ENCODE measurements at regions not wholly inside any gene's neighbourhood (a gene's known extent, or its start where the extent isn't known, plus 50 kb on each side); places are given as distances from the start of the nearest gene placed in this dataset.

DNA sequence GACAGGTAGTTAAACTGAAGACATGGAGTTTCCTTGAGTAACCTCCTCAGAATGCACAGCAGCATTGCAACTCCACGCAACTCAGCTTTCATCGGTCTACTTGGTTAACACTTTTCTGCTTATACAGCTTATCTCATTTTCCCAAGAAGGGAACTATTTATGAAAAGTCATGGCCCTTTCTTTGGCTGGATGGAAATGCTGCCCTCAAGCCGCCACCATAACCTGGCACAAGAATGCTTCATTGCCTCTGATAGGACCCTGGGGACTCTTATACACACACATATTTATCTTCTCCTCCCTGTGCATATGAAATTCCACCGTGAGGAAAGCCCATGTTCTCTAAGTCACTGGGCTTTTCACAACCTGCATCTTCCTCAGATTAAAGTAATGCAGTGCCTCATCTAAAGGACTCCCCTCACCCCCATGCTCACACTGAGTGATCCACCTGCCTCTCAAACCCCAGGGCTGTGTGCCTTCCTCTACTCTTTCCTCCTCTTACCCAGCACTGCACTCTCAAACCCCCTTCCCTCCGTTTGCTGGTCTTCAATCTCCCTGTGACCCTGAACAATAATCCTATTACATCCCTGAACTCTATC, 192.0 kb upstream of the HNRNPA3 start:
- H3K36me3 Mint-ChIP-seq: peaks cover 0 to 9% (median 0%) of the 10 kb centered on the region in 3 donors
- Histone ChIP-seq H3K36me3 (ENCODE audit: insufficient read depth, low read length) (no peaks in the 10 kb centered on the region), H3K9me3 (ENCODE audit: low read length) (no peaks in the 10 kb centered on the region), H3K4me1 (ENCODE audit: insufficient read depth, low read length) (no peaks in the 10 kb centered on the region), H3K4me3 (ENCODE audit: low read length) (no peak overlapping the region), H3K27me3 (ENCODE audit: insufficient read depth, low read length, poor library complexity, severe bottlenecking) (no peaks in the 10 kb centered on the region), H3K27ac (ENCODE audit: low read depth, low read length) (no peak overlapping the region)
- ChIA-PET POLR2A (no interaction called here), CTCF (no interaction called here)
- peaks cover 0 to 5% (median 0%) of the 10 kb centered on the region in 5 donors for H3K9me3 Mint-ChIP-seq
- no peak overlapping the region for H3K4me3 Mint-ChIP-seq
- H3K27ac Mint-ChIP-seq: no peak overlapping the region
- peaks cover 0 to 5% (median 0%) of the 10 kb centered on the region in 3 donors for H3K4me1 Mint-ChIP-seq
- peaks cover 0 to 2% of the 10 kb centered on the region in 2 donors for H3K27me3 Mint-ChIP-seq
- no peak for DNase-seq

DNA sequence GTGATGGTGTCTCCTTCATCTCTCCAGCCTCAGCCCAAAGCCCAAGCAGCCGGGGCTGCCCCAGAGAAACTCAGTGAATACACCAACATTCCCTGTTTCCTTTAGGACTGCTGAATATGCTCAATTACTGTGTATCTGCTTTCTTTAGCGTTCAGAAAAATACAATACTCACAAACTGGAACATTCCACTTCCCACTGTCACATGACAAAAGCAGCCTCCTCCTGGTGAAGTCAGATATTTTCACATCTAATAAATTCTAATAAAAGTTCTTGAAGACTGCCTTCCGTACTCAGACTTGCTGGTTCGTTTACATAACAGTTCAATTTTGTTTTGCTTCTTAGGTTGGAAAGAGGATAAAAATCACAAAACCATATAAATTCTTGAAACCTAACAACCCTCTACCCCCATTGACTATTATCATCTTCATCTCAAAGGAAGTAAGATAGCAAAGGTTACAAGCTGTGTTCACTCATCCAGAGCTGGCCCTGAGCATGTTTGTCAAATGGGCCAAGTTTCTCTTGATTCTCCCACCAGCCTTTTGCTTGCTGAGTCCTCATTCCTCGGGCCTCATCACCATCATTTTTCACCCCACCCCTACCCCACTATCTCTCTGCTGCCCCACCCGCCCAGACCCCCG, 190.8 kb upstream of the HNRNPA3 start:
- DNase-seq: no peak
- no peak overlapping the region for H3K4me3 Mint-ChIP-seq
- Histone ChIP-seq H3K9me3 (ENCODE audit: low read length) (no peaks in the 10 kb centered on the region), H3K4me1 (ENCODE audit: insufficient read depth, low read length) (no peaks in the 10 kb centered on the region), H3K36me3 (ENCODE audit: insufficient read depth, low read length) (no peaks in the 10 kb centered on the region), H3K27ac (ENCODE audit: low read depth, low read length) (no peak overlapping the region), H3K4me3 (ENCODE audit: low read length) (no peak overlapping the region), H3K27me3 (ENCODE audit: insufficient read depth, low read length, poor library complexity, severe bottlenecking) (no peaks in the 10 kb centered on the region)
- no peak overlapping the region for H3K27ac Mint-ChIP-seq
- ChIA-PET POLR2A (no interaction called here), CTCF (no interaction called here)
- peaks cover 0 to 9% (median 0%) of the 10 kb centered on the region in 3 donors for H3K36me3 Mint-ChIP-seq
- peaks cover 2% of the 10 kb centered on the region in 2 donors for H3K27me3 Mint-ChIP-seq
- H3K4me1 Mint-ChIP-seq: peaks cover 0 to 4% (median 0%) of the 10 kb centered on the region in 3 donors
- peaks cover 0 to 5% (median 0%) of the 10 kb centered on the region in 5 donors for H3K9me3 Mint-ChIP-seq

DNA sequence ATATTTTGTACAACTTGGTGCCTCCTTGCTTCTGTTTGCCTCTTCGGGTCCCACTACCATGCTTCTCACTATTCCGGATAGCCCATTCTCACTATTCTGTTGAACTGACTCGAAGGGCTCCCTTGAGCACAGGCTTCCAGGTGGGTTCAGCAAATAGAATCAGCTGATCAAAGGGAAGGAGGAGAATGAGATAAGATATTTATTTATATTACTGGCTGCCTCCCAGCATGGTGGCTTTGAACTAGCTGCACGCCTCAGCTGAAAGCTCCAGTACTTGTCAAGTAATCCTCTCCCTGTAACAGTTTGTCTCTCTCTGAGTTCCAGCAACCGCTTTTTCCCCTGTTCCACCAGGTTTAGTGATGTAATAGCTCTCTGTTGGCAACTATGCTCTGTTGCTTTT, 187.8 kb upstream of the HNRNPA3 start:
- Mint-ChIP-seq H3K27ac (no peak overlapping the region), H3K9me3 (peaks cover 0 to 5% (median 0%) of the 10 kb centered on the region in 5 donors), H3K4me1 (no peaks in the 10 kb centered on the region), H3K36me3 (peaks cover 0 to 9% (median 0%) of the 10 kb centered on the region in 3 donors), H3K4me3 (no peak overlapping the region), H3K27me3 (peaks cover 0 to 4% of the 10 kb centered on the region in 2 donors)
- ChIA-PET POLR2A (no interaction called here), CTCF (interaction anchor here (1.4 kb wide), 1 partner anchor 11 kb away, joined by 3 read pairs; no protein-coding TSS in a partner anchor)
- no peaks in the 10 kb centered on the region for H3K27me3 ChIP-seq (ENCODE audit: insufficient read depth, low read length, poor library complexity, severe bottlenecking)
- H3K9me3 ChIP-seq (ENCODE audit: low read length): no peaks in the 10 kb centered on the region
- H3K4me3 ChIP-seq (ENCODE audit: low read length): no peak overlapping the region
- no peak for DNase-seq
- H3K4me1 ChIP-seq (ENCODE audit: insufficient read depth, low read length): no peaks in the 10 kb centered on the region
- no peaks in the 10 kb centered on the region for H3K36me3 ChIP-seq (ENCODE audit: insufficient read depth, low read length)
- no peak overlapping the region for H3K27ac ChIP-seq (ENCODE audit: low read depth, low read length)

DNA sequence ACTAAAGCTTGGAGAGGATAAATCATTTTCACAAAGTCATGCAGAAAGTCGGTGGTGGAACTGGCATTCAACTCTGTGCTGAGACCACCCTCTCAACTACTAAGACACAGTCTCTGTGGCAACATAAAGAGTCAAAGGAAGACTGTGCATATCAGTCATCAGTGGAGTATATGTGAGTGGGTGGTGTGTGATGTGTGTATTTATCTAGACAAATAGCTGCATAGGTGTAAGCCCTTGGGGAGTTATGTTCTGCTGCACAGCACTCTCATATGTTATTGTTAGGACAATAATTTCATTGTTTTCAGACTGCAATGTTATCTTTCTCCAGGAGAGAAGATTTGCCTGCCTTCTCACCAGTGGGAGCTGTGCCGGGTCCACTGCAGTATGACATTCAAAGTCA, 186.3 kb upstream of the HNRNPA3 start:
- Histone ChIP-seq H3K36me3 (ENCODE audit: insufficient read depth, low read length) (no peaks in the 10 kb centered on the region), H3K9me3 (ENCODE audit: low read length) (no peaks in the 10 kb centered on the region), H3K27ac (ENCODE audit: low read depth, low read length) (no peak overlapping the region), H3K4me1 (ENCODE audit: insufficient read depth, low read length) (no peaks in the 10 kb centered on the region), H3K4me3 (ENCODE audit: low read length) (no peak overlapping the region), H3K27me3 (ENCODE audit: insufficient read depth, low read length, poor library complexity, severe bottlenecking) (no peaks in the 10 kb centered on the region)
- Mint-ChIP-seq H3K9me3 (peaks cover 0 to 5% (median 0%) of the 10 kb centered on the region in 5 donors), H3K4me3 (no peak overlapping the region), H3K4me1 (no peaks in the 10 kb centered on the region), H3K27me3 (peaks cover 0 to 4% of the 10 kb centered on the region in 2 donors), H3K36me3 (peaks cover 0 to 9% (median 0%) of the 10 kb centered on the region in 3 donors), H3K27ac (no peak overlapping the region)
- ChIA-PET CTCF (no interaction called here), POLR2A (no interaction called here)
- no peak for DNase-seq

DNA sequence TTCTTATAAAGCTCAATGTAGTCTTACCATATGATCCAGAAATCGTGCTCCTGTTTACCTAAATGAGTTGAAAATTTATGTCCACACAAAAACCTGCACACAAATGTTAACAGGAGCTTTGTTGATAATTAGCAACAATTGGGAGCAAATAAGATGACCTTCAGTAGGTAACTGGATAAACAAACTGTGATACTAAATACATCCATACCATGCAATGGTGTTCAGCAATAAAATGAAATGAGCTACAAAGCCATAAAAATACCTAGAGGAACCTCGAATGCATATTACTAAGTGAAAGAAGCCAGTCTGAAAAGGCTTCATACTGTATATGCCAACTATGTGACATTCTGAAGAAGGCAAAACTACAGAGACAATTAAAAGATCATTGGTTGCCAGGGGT, 185.6 kb upstream of the HNRNPA3 start:
- peaks cover 0 to 7% of the 10 kb centered on the region in 2 donors for H3K27me3 Mint-ChIP-seq
- no peak for DNase-seq
- CTCF ChIA-PET: no interaction called here
- H3K4me1 Mint-ChIP-seq: no peaks in the 10 kb centered on the region
- Histone ChIP-seq H3K4me1 (ENCODE audit: insufficient read depth, low read length) (no peaks in the 10 kb centered on the region), H3K9me3 (ENCODE audit: low read length) (no peaks in the 10 kb centered on the region), H3K27me3 (ENCODE audit: insufficient read depth, low read length, poor library complexity, severe bottlenecking) (no peaks in the 10 kb centered on the region), H3K27ac (ENCODE audit: low read depth, low read length) (no peak overlapping the region), H3K4me3 (ENCODE audit: low read length) (no peak overlapping the region), H3K36me3 (ENCODE audit: insufficient read depth, low read length) (no peaks in the 10 kb centered on the region)
- H3K36me3 Mint-ChIP-seq: peaks cover 0 to 9% (median 0%) of the 10 kb centered on the region in 3 donors
- H3K9me3 Mint-ChIP-seq: peaks cover 0 to 5% (median 0%) of the 10 kb centered on the region in 5 donors
- no peak overlapping the region for H3K4me3 Mint-ChIP-seq
- H3K27ac Mint-ChIP-seq: no peak overlapping the region
- POLR2A ChIA-PET: no interaction called here

DNA sequence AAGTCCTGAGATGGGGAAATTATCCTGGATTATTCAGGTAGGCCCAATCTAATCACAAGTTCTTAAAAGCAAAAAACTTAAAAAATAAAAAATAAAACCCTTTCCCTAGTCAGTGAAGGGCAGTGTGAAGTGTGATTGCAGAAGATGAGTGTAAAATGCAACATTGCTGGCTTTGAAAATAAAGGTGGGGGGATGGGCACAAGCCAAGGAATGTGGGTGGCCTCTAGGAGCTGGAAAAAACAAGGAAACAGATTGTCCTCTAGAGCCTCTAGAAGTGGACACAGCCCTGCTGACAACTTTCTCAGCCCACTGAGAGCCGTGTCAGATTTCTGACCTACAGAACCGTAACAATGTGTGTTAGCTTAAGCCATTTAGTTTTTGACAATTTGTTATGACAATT, 184.3 kb upstream of the HNRNPA3 start:
- Mint-ChIP-seq H3K36me3 (peaks cover 0 to 7% (median 0%) of the 10 kb centered on the region in 3 donors), H3K4me1 (no peaks in the 10 kb centered on the region), H3K27me3 (peaks cover 1 to 18% of the 10 kb centered on the region in 2 donors), H3K4me3 (no peak overlapping the region), H3K9me3 (peaks cover 0 to 3% (median 0%) of the 10 kb centered on the region in 5 donors), H3K27ac (no peak overlapping the region)
- ChIA-PET POLR2A (no interaction called here), CTCF (no interaction called here)
- H3K27me3 ChIP-seq (ENCODE audit: insufficient read depth, low read length, poor library complexity, severe bottlenecking): no peaks in the 10 kb centered on the region
- DNase-seq: no peak
- H3K4me1 ChIP-seq (ENCODE audit: insufficient read depth, low read length): no peaks in the 10 kb centered on the region
- H3K27ac ChIP-seq (ENCODE audit: low read depth, low read length): no peak overlapping the region
- H3K4me3 ChIP-seq (ENCODE audit: low read length): no peak overlapping the region
- no peaks in the 10 kb centered on the region for H3K9me3 ChIP-seq (ENCODE audit: low read length)
- no peaks in the 10 kb centered on the region for H3K36me3 ChIP-seq (ENCODE audit: insufficient read depth, low read length)

DNA sequence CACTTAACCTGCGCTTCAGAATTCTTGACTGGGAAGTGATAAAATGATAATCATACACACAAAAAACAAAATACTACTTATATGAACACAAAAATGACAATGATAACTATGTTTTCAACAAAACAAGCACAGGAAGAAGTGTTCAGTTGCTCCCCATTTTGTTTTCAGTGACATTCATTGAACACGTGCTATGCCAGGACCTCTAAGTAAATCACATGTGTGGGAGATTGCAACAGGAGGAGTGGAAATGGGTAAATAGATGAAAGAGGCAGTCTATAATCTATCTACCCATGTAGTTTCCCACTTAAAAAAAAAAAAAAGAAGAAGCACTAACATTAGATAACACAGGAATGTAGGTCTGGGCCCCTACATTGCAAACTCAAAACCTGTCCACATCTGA, 183.5 kb upstream of the HNRNPA3 start:
- no peak for DNase-seq
- Mint-ChIP-seq H3K27ac (no peak overlapping the region), H3K4me3 (no peak overlapping the region), H3K4me1 (no peaks in the 10 kb centered on the region), H3K9me3 (no peaks in the 10 kb centered on the region), H3K27me3 (peaks cover 1 to 22% of the 10 kb centered on the region in 2 donors), H3K36me3 (peaks cover 0 to 3% (median 0%) of the 10 kb centered on the region in 3 donors)
- CTCF ChIA-PET: no interaction called here
- Histone ChIP-seq H3K9me3 (ENCODE audit: low read length) (no peaks in the 10 kb centered on the region), H3K27me3 (ENCODE audit: insufficient read depth, low read length, poor library complexity, severe bottlenecking) (no peaks in the 10 kb centered on the region), H3K4me1 (ENCODE audit: insufficient read depth, low read length) (no peaks in the 10 kb centered on the region), H3K36me3 (ENCODE audit: insufficient read depth, low read length) (no peaks in the 10 kb centered on the region), H3K27ac (ENCODE audit: low read depth, low read length) (no peak overlapping the region), H3K4me3 (ENCODE audit: low read length) (no peak overlapping the region)
- POLR2A ChIA-PET: no interaction called here

DNA sequence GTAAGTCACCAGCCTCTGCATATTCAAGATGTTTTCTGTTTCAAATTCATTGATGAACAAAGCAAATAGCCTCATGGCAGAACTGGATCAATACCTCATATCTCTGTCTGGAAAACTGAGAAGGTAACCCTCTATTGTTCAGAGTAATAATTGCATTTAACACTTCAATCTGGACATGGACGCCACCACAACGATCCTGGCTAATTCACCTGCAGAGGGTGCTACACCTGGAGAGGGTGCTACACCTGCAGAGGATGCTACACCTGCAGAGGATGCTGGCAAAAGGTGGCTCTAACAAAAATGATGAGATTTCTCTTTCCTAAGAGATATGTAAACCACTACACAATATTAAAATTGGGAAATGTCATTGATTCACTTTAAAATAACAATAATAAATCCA, 183.1 kb upstream of the HNRNPA3 start:
- Histone ChIP-seq H3K9me3 (ENCODE audit: low read length) (no peaks in the 10 kb centered on the region), H3K4me1 (ENCODE audit: insufficient read depth, low read length) (no peaks in the 10 kb centered on the region), H3K27me3 (ENCODE audit: insufficient read depth, low read length, poor library complexity, severe bottlenecking) (no peaks in the 10 kb centered on the region), H3K36me3 (ENCODE audit: insufficient read depth, low read length) (no peaks in the 10 kb centered on the region), H3K27ac (ENCODE audit: low read depth, low read length) (no peak overlapping the region), H3K4me3 (ENCODE audit: low read length) (no peak overlapping the region)
- DNase-seq: no peak
- Mint-ChIP-seq H3K9me3 (no peaks in the 10 kb centered on the region), H3K27me3 (peaks cover 1 to 23% of the 10 kb centered on the region in 2 donors), H3K4me1 (no peaks in the 10 kb centered on the region), H3K4me3 (no peak overlapping the region), H3K27ac (no peak overlapping the region), H3K36me3 (no peaks in the 10 kb centered on the region)
- ChIA-PET POLR2A (no interaction called here), CTCF (no interaction called here)
